CD4-positive, alpha-beta T cell (primary cell): ENCODE measurements at regions not wholly inside any gene's neighbourhood (a gene's known extent, or its start where the extent isn't known, plus 50 kb on each side); places are given as distances from the start of the nearest gene placed in this dataset.

ENCODE experiments used
- ATAC-seq: fragments of 200-7000 bp; cut with Tn5 transposase; one replicate; pipeline ENCODE4 v1.10.0; 2022; ENCODE audit warnings: mild to moderate bottlenecking; ENCODE audit not compliant: poor library complexity
- CTCF ChIA-PET: fragments of 350-600 bp; sonication (Branson Sonifier 250); formaldehyde crosslinking; loops from one replicate; lab custom pipeline; 2021; ENCODE audit warnings: antibody characterized with exemption, inconsistent platforms; lab: Charles Lee
- POLR2A ChIA-PET: fragments of 350-600 bp; sonication (Branson Sonifier 250); formaldehyde crosslinking; loops from one replicate; lab custom pipeline; 2021; ENCODE audit warnings: antibody characterized with exemption, inconsistent platforms; lab: Charles Lee
- DNase-seq, 14 experiments: peaks; one replicate each; pipeline ENCODE4 v3.0.0-alpha.2; 2013 to 2020; ENCODE audit warnings: mixed read lengths in 2 of 14
- H3K27ac ChIP-seq, 2 donors: one replicate each; pipeline versions ENCODE4 v1.5.1 to v1.7.0; 2013; ENCODE audit warnings: low read length in 2 of 2, low read depth in 1 of 2, mild to moderate bottlenecking in 1 of 2
- H3K27me3 ChIP-seq, 2 experiments: 1 replicate in 1 of 2; 2 replicates in 1 of 2; pipeline versions ENCODE4 v1.6.1 to v1.7.0; 2013; ENCODE audit warnings: low read length in 2 of 2, control low read depth in 1 of 2, mild to moderate bottlenecking in 1 of 2, moderate library complexity in 1 of 2; ENCODE audit not compliant: insufficient read depth in 2 of 2, control insufficient read depth in 1 of 2
- H3K36me3 ChIP-seq: one replicate; pipeline ENCODE4 v1.6.1; 2013; ENCODE audit warnings: low read length, control low read depth; ENCODE audit not compliant: insufficient read depth
- H3K4me1 ChIP-seq: one replicate; pipeline ENCODE4 v1.6.1; 2013; ENCODE audit warnings: low read length, control low read depth; ENCODE audit not compliant: insufficient read depth
- H3K4me3 ChIP-seq: one replicate; pipeline ENCODE4 v1.5.1; 2013; ENCODE audit warnings: mild to moderate bottlenecking, low read length, moderate library complexity
- H3K9me3 ChIP-seq, 2 experiments: 1 replicate in 1 of 2; 2 replicates in 1 of 2; pipeline versions ENCODE4 v1.6.1 to v1.7.0; 2013; ENCODE audit warnings: low read length in 2 of 2, mild to moderate bottlenecking in 2 of 2, control low read depth in 1 of 2, moderate library complexity in 1 of 2; ENCODE audit not compliant: control insufficient read depth in 1 of 2, insufficient read depth in 1 of 2
- H3K27ac Mint-ChIP-seq: one replicate; pipeline ENCODE4 v1.8.0; 2020; ENCODE audit warnings: mixed read lengths
- H3K27me3 Mint-ChIP-seq: one replicate; pipeline ENCODE4 v1.8.0; 2021; ENCODE audit warnings: mixed read lengths
- H3K36me3 Mint-ChIP-seq: one replicate; pipeline ENCODE4 v1.8.0; 2021; ENCODE audit warnings: low read depth, mixed read lengths
- H3K4me1 Mint-ChIP-seq: one replicate; pipeline ENCODE4 v1.8.0; 2021; ENCODE audit warnings: low read depth, mixed read lengths
- H3K4me3 Mint-ChIP-seq: one replicate; pipeline ENCODE4 v1.8.0; 2020; ENCODE audit warnings: mild to moderate bottlenecking, mixed read lengths
- H3K9me3 Mint-ChIP-seq: one replicate; pipeline ENCODE4 v1.8.0; 2020; ENCODE audit warnings: mixed read lengths
- CTCF ChIP-seq: fragments of 200-600 bp; IDR thresholded peaks from one replicate; pipeline ENCODE4 v1.8.0; 2022; ENCODE audit warnings: antibody characterized with exemption, mild to moderate bottlenecking
- intact Hi-C, 2 experiments: fragments of 100-400 bp; cut with DNase I in 1 of 2; cut with micrococcal nuclease in 1 of 2; formaldehyde crosslinking; loops; one replicate each; pipeline versions ENCODE4 v1.15.1 to v1.9.0; 2023 to 2025; cut with DNase I, micrococcal nuclease

GRCh38 chr7:84372155-84372621, 177.6 kb upstream of the SEMA3A start:
- Mint-ChIP-seq H3K27me3 (no peaks in the 10 kb centered on the region), H3K9me3 (no peaks in the 10 kb centered on the region), H3K4me3 (no peak overlapping the region), H3K4me1 (no peaks in the 10 kb centered on the region), H3K27ac (no peak overlapping the region), H3K36me3 (no peaks in the 10 kb centered on the region)
- no peaks in the 10 kb centered on the region for H3K4me1 ChIP-seq
- no peaks in the 10 kb centered on the region for H3K36me3 ChIP-seq
- H3K27me3 ChIP-seq: no peaks in the 10 kb centered on the region
- intact Hi-C loops: no loop called here
- H3K9me3 ChIP-seq: no peaks in the 10 kb centered on the region
- no peak overlapping the region for H3K4me3 ChIP-seq
- POLR2A ChIA-PET: no interaction called here
- CTCF ChIA-PET: no interaction called here
- no peak overlapping the region for H3K27ac ChIP-seq
- TF ChIP-seq CTCF: no peak
- DNase-seq: no peak
- ATAC-seq: no peak

GRCh38 chr7:84370114-84370513, 175.5 kb upstream of the SEMA3A start:
- Histone ChIP-seq H3K36me3 (no peaks in the 10 kb centered on the region), H3K27me3 (no peaks in the 10 kb centered on the region), H3K9me3 (no peaks in the 10 kb centered on the region), H3K4me3 (no peak overlapping the region), H3K4me1 (no peaks in the 10 kb centered on the region), H3K27ac (no peak overlapping the region)
- Mint-ChIP-seq H3K9me3 (no peaks in the 10 kb centered on the region), H3K4me1 (no peaks in the 10 kb centered on the region), H3K36me3 (no peaks in the 10 kb centered on the region), H3K27ac (no peak overlapping the region), H3K27me3 (no peaks in the 10 kb centered on the region), H3K4me3 (no peak overlapping the region)
- DNase-seq (no peak), ATAC-seq (no peak)
- ChIA-PET POLR2A (no interaction called here), CTCF (no interaction called here)
- no peak for TF ChIP-seq CTCF
- intact Hi-C loops: no loop called here

GRCh38 chr7:84368122-84368521, 173.5 kb upstream of the SEMA3A start:
- ATAC-seq (no peak), DNase-seq (no peak)
- H3K36me3 Mint-ChIP-seq: no peaks in the 10 kb centered on the region
- H3K27ac Mint-ChIP-seq: no peak overlapping the region
- Histone ChIP-seq H3K27ac (no peak overlapping the region), H3K9me3 (no peaks in the 10 kb centered on the region), H3K36me3 (no peaks in the 10 kb centered on the region), H3K4me1 (no peaks in the 10 kb centered on the region), H3K4me3 (no peak overlapping the region), H3K27me3 (no peaks in the 10 kb centered on the region)
- no peak overlapping the region for H3K4me3 Mint-ChIP-seq
- CTCF ChIA-PET: no interaction called here
- no peaks in the 10 kb centered on the region for H3K27me3 Mint-ChIP-seq
- no peak for TF ChIP-seq CTCF
- intact Hi-C loops: no loop called here
- no peaks in the 10 kb centered on the region for H3K4me1 Mint-ChIP-seq
- POLR2A ChIA-PET: no interaction called here
- no peaks in the 10 kb centered on the region for H3K9me3 Mint-ChIP-seq
